ENCODE measurements at regions not wholly inside any gene's neighbourhood (a gene's known extent, or its start where the extent isn't known, plus 50 kb on each side); places are given as distances from the start of the nearest gene placed in this dataset.
"Not testable (repeated sequence)": the region's sequence is repeated elsewhere in the genome, so short reads cannot be mapped to it uniquely, and the experiment has no call there.

GRCh38 chr16:21422824-21423223, 144.7 kb upstream of the CRYM start:
- DNase-seq, result not testable (repeated sequence)

- DNase-seq, result not testable (repeated sequence)
Observed at GRCh38 chr16:21404699-21405098, 126.6 kb upstream of the CRYM start.

- DNase-seq, result not testable (repeated sequence)
Observed at GRCh38 chr16:21397866-21398265, 119.8 kb upstream of the CRYM start.

- not testable (repeated sequence) for DNase-seq
Observed at GRCh38 chr16:21396545-21396944, 118.5 kb upstream of the CRYM start.

- not testable (repeated sequence) for DNase-seq
Observed at GRCh38 chr16:21390634-21391033, 112.5 kb upstream of the CRYM start.

- DNase-seq, result not testable (repeated sequence)
Observed at GRCh38 chr16:21389860-21390259, 111.8 kb upstream of the CRYM start.

GRCh38 chr16:21387757-21388156, 109.7 kb upstream of the CRYM start:
- not testable (repeated sequence) for DNase-seq

GRCh38 chr16:21386201-21386915, 108.3 kb upstream of the CRYM start:
- DNase-seq, result not testable (repeated sequence)

- DNase-seq, result not testable (repeated sequence)
Observed at GRCh38 chr16:21383682-21384081, 105.6 kb upstream of the CRYM start.

- DNase-seq, result not testable (repeated sequence)
Observed at GRCh38 chr16:21379645-21380044, 101.6 kb upstream of the CRYM start.

- not testable (repeated sequence) for DNase-seq
Observed at GRCh38 chr16:21376196-21376899, 98.3 kb upstream of the CRYM start.

- not testable (repeated sequence) for DNase-seq
Observed at GRCh38 chr16:21375334-21375733, 97.2 kb upstream of the CRYM start.

- not testable (repeated sequence) for DNase-seq
Observed at GRCh38 chr16:21373454-21373853, 95.4 kb upstream of the CRYM start.

- not testable (repeated sequence) for DNase-seq
Observed at GRCh38 chr16:21372862-21373261, 94.8 kb upstream of the CRYM start.

GRCh38 chr16:21372162-21372835, 94.2 kb upstream of the CRYM start:
- not testable (repeated sequence) for DNase-seq

- DNase-seq, result peak; percentile 2
Observed at GRCh38 chr16:21370791-21371190, 92.7 kb upstream of the CRYM start.

GRCh38 chr16:21368973-21369942, 91.2 kb upstream of the CRYM start:
- DNase-seq, result not testable (repeated sequence)

GRCh38 chr16:21367733-21368421, 89.8 kb upstream of the CRYM start:
- DNase-seq, result not testable (repeated sequence)

- DNase-seq, result not testable (repeated sequence)
Observed at GRCh38 chr16:21366998-21367397, 88.9 kb upstream of the CRYM start.

GRCh38 chr16:21365541-21365940, 87.5 kb upstream of the CRYM start:
- DNase-seq, result not testable (repeated sequence)

GRCh38 chr16:21363550-21364223, 85.6 kb upstream of the CRYM start:
- DNase-seq, result peak; percentile 12
